ENCODE measurements at regions not wholly inside any gene's neighbourhood (a gene's known extent, or its start where the extent isn't known, plus 50 kb on each side); places are given as distances from the start of the nearest gene placed in this dataset.
"Not testable (repeated sequence)": the region's sequence is repeated elsewhere in the genome, so short reads cannot be mapped to it uniquely, and the experiment has no call there.

DNA sequence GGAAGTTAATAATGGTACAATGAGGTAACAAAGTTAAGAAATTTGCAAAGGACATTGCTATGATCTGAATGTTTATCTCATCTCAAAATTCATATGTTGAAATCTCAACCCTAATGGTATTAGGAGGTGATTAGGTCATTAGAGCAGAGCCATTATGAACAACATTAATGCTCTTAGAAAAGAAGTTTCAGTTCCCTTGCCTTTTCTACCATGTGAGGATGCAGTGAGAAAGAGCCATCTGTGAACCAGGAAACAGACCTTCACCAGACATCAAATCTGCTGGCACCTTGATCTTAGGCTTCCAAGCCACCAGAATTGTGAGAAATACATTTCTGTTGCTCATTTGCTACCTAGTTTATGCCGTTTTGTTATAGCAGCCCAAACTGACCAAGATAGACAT is 757.6 kb downstream of the NR4A2 start:
- TF ChIP-seq, protein P1, sequence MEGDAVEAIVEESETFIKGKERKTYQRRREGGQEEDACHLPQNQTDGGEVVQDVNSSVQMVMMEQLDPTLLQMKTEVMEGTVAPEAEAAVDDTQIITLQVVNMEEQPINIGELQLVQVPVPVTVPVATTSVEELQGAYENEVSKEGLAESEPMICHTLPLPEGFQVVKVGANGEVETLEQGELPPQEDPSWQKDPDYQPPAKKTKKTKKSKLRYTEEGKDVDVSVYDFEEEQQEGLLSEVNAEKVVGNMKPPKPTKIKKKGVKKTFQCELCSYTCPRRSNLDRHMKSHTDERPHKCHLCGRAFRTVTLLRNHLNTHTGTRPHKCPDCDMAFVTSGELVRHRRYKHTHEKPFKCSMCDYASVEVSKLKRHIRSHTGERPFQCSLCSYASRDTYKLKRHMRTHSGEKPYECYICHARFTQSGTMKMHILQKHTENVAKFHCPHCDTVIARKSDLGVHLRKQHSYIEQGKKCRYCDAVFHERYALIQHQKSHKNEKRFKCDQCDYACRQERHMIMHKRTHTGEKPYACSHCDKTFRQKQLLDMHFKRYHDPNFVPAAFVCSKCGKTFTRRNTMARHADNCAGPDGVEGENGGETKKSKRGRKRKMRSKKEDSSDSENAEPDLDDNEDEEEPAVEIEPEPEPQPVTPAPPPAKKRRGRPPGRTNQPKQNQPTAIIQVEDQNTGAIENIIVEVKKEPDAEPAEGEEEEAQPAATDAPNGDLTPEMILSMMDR (IDR thresholded peaks at IDR 0.05; ENCODE audit: control insufficient read depth, insufficient read depth, low read depth, low read length, missing control alignments): no peak
- H3K4me3 ChIP-seq (ENCODE audit: control insufficient read depth, low read depth, low read length): no peak overlapping the region
- no peak for DNase-seq (ENCODE audit: low read depth)

DNA sequence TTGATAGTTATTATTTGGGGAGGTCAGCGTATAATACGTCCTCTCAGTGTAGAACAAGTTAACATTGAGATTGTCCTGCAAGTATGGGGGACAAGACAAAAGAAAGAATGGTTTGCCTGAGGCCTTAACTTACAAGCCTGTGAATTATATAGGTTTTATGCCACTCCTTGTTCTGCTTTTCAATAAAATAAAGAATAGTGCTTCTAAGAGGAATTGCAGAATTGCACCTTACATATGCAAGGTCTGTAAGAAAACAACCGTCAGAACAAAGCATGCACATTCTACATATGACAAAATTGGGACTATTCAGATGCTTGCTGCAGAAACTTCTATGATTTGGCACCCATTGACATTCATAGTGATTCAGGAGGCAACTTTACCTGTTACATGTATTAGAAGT is 785.0 kb downstream of the NR4A2 start:
- TF ChIP-seq, protein P1 (IDR thresholded peaks at IDR 0.05; ENCODE audit: control insufficient read depth, insufficient read depth, low read depth, low read length, missing control alignments): no peak
- no peak for DNase-seq (ENCODE audit: low read depth)
- no peak overlapping the region for H3K4me3 ChIP-seq (ENCODE audit: control insufficient read depth, low read depth, low read length)

DNA sequence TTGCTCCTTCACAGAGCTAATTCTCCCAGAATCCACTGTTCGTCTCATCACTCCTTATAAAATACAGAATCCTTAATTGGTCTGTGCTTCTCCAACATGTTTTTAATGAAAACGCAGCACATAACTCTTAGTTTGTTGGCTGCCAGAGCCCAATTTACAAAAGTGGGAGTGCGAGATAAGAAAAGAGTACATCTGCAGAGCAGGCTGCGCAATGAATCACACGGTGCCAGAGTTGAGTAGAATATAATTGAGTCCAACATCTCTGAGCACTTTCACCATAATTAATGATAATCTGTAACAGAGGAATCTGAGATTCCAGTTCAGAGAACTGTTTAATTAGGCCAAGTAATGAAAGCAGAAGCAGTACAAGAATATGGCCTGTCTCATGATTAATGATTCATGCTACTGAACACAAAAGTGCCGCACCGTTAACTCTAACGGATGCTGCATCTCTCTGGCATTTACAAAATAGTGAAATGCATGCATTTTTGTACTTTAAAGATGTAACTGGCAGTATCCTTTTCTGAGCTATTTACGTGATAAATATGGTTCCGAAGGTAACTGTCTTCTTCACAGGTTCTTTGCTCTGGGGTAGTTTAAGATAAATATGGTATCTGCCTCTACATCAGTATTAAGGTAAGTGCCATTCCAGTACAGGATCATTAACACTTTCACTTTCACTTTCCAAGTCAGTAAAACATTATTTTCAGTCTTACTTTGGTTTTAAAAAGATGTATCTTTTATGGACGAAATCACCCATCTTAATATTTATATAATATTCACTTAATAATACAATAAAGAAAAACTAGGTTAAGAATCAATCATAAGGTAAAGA is 785.6 kb downstream of the NR4A2 start:
- H3K4me3 ChIP-seq (ENCODE audit: control insufficient read depth, low read depth, low read length): no peak overlapping the region; the same call in 1 of the 2 replicates
- TF ChIP-seq, protein P1 (IDR thresholded peaks at IDR 0.05; ENCODE audit: control insufficient read depth, insufficient read depth, low read depth, low read length, missing control alignments): no peak
- no peak for DNase-seq (ENCODE audit: low read depth)

- H3K4me3 ChIP-seq (ENCODE audit: control insufficient read depth, low read depth, low read length); DNase-seq (ENCODE audit: low read depth): not testable (repeated sequence)
Observed at GRCh38 chr2:155539028-155539427, 793.5 kb downstream of the NR4A2 start.

DNA sequence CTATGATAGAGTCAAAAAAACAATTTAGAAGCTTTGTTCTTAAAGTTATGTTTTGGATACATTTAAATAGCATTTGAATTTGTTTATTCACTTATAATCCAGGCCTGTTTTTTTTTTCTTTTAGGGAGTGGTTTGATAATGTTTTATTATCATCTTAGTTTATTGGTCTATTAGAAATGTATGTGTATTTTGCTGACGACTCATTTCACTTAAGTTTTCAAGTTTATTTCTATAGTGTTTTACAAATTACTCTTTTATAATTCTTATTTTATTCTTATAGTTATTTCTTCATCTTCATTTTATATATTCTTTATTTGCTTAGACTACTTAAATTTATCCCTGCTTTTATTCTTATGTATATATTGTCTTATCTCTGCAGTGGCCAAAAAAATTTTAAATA is 804.5 kb downstream of the NR4A2 start:
- no peak for DNase-seq (ENCODE audit: low read depth)
- no peak overlapping the region for H3K4me3 ChIP-seq (ENCODE audit: control insufficient read depth, low read depth, low read length)
- TF ChIP-seq, protein P1 (IDR thresholded peaks at IDR 0.05; ENCODE audit: control insufficient read depth, insufficient read depth, low read depth, low read length, missing control alignments): no peak

DNA sequence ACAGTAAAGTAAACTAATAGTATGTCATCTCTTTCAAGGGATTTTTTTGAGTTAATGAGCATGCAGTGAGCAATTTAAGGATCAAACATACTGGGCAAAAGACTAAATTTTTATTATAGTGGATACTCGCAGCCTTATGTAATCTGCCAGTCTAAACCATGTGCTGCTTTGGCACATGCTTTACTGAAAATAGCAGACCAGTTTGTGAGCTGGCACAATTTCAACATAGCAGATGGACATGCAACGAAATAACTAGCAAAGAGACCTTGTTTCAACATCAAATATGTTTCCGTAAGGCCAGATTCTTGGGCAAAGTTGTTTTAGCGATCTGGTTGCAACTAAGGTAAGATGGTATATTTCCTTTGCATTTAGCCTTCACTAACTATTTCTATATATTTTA is 807.3 kb downstream of the NR4A2 start:
- no peak overlapping the region for H3K4me3 ChIP-seq (ENCODE audit: control insufficient read depth, low read depth, low read length)
- no peak for DNase-seq (ENCODE audit: low read depth)
- TF ChIP-seq, protein P1 (IDR thresholded peaks at IDR 0.05; ENCODE audit: control insufficient read depth, insufficient read depth, low read depth, low read length, missing control alignments): no peak

DNA sequence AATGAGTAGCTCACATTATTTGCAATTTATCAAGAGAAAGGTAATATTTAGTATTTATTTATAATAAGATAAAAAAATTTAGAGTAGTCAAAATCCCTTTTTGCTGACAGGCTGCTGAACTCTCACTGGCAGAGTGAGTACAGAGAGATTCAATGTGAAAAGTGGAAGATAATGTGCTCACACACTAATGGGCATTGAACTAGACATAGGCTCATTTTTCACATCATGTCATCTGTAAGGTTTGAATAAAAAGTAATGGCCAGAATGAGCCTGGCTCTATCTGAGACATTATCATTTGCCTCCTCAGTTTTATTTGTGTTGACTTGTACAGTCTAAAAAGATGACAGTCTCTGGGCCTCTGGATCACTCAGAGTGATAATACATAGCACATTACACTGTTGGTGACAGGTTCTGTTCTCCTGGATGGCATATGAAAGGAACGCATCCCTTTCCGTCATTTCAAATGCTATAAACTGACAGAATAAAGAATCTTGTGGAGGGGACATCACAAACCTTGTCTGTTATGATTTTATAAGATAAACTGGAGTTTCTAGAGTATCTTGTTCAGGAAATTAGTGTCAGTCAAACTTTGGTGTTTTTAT is 812.9 kb downstream of the NR4A2 start:
- TF ChIP-seq, protein P1 (IDR thresholded peaks at IDR 0.05; ENCODE audit: control insufficient read depth, insufficient read depth, low read depth, low read length, missing control alignments): no peak
- no peak overlapping the region for H3K4me3 ChIP-seq (ENCODE audit: control insufficient read depth, low read depth, low read length)
- DNase-seq (ENCODE audit: low read depth): no peak

Data from AG09309 (cell line).